T-helper 17 cell (primary cell): ENCODE measurements at regions not wholly inside any gene's neighbourhood (a gene's known extent, or its start where the extent isn't known, plus 50 kb on each side); places are given as distances from the start of the nearest gene placed in this dataset.
"Not testable (repeated sequence)": the region's sequence is repeated elsewhere in the genome, so short reads cannot be mapped to it uniquely, and the experiment has no call there.

Source experiments
- ATAC-seq: fragments of 150-1000 bp; cut with Tn5 transposase; 2 replicates; pipeline ENCODE4 v1.10.0; 2021; ENCODE audit warnings: mild to moderate bottlenecking, moderate library complexity
- DNase-seq, 3 donors: peaks; one replicate each; pipeline versions ENCODE4 v3.0.0 to v3.0.0-alpha.2; 2020 to 2021
- H3K9me3 ChIP-seq: one replicate; pipeline ENCODE4 v1.7.0; 2013; ENCODE audit warnings: low read length, mild to moderate bottlenecking; ENCODE audit not compliant: control insufficient read depth, poor library complexity, severe bottlenecking
- H3K27ac Mint-ChIP-seq: one replicate; pipeline ENCODE4 v1.8.0; 2022; ENCODE audit warnings: mild to moderate bottlenecking, moderate library complexity, mixed read lengths
- H3K27me3 Mint-ChIP-seq: one replicate; pipeline ENCODE4 v1.8.0; 2022; ENCODE audit warnings: mixed read lengths
- H3K36me3 Mint-ChIP-seq: one replicate; pipeline ENCODE4 v1.8.0; 2022; ENCODE audit warnings: low read depth, mixed read lengths
- H3K4me1 Mint-ChIP-seq: one replicate; pipeline ENCODE4 v1.8.0; 2022; ENCODE audit warnings: mild to moderate bottlenecking, mixed read lengths
- H3K4me3 Mint-ChIP-seq: one replicate; pipeline ENCODE4 v1.8.0; 2022; ENCODE audit warnings: mild to moderate bottlenecking, moderate library complexity, mixed read lengths

GRCh38 chrY:7501236-7501635 lies 589.7 kb upstream of the AMELY start:
- ATAC-seq (no peak), DNase-seq (no peak)
- H3K9me3 ChIP-seq, result no peaks in the 10 kb centered on the region
- Mint-ChIP-seq H3K27me3 (peaks cover 10% of the 10 kb centered on the region), H3K4me1 (no peaks in the 10 kb centered on the region), H3K27ac (no peak overlapping the region), H3K36me3 (peaks cover 5% of the 10 kb centered on the region), H3K4me3 (no peak overlapping the region)

- Mint-ChIP-seq H3K4me3 (no peak overlapping the region), H3K27me3 (peaks cover 10% of the 10 kb centered on the region), H3K36me3 (no peaks in the 10 kb centered on the region), H3K27ac (no peak overlapping the region), H3K4me1 (no peaks in the 10 kb centered on the region)
- DNase-seq (no peak), ATAC-seq (no peak)
- no peaks in the 10 kb centered on the region for H3K9me3 ChIP-seq
These were observed 584.4 kb upstream of the AMELY start for GRCh38 chrY:7496001-7496400.

- H3K27ac Mint-ChIP-seq, DNase-seq, H3K4me1 Mint-ChIP-seq, H3K4me3 Mint-ChIP-seq, H3K27me3 Mint-ChIP-seq, H3K36me3 Mint-ChIP-seq, ATAC-seq, H3K9me3 ChIP-seq: not testable (repeated sequence)
These were observed 573.1 kb upstream of the AMELY start for GRCh38 chrY:7484455-7485285.

GRCh38 chrY:7471976-7472375 lies 560.4 kb upstream of the AMELY start:
- Mint-ChIP-seq H3K27me3 (no peaks in the 10 kb centered on the region), H3K4me3 (no peak overlapping the region), H3K4me1 (peaks cover 4% of the 10 kb centered on the region), H3K36me3 (no peaks in the 10 kb centered on the region), H3K27ac (no peak overlapping the region)
- no peak for ATAC-seq
- H3K9me3 ChIP-seq, result no peaks in the 10 kb centered on the region
- no peak for DNase-seq

GRCh38 chrY:7470037-7470436 lies 558.5 kb upstream of the AMELY start:
- DNase-seq, result no peak
- Mint-ChIP-seq H3K4me3 (no peak overlapping the region), H3K36me3 (no peaks in the 10 kb centered on the region), H3K27me3 (no peaks in the 10 kb centered on the region), H3K27ac (no peak overlapping the region), H3K4me1 (peaks cover 4% of the 10 kb centered on the region)
- H3K9me3 ChIP-seq, result no peaks in the 10 kb centered on the region
- ATAC-seq, result no peak

GRCh38 chrY:7468951-7469745 lies 557.6 kb upstream of the AMELY start:
- no peak overlapping the region for H3K27ac Mint-ChIP-seq
- no peaks in the 10 kb centered on the region for H3K36me3 Mint-ChIP-seq
- H3K4me1 Mint-ChIP-seq, result no peaks in the 10 kb centered on the region

GRCh38 chrY:7467796-7468520 lies 556.4 kb upstream of the AMELY start:
- ATAC-seq (no peak), DNase-seq (no peak)
- H3K4me1 Mint-ChIP-seq, result no peaks in the 10 kb centered on the region
- H3K9me3 ChIP-seq, result no peaks in the 10 kb centered on the region
- no peaks in the 10 kb centered on the region for H3K27me3 Mint-ChIP-seq
- no peaks in the 10 kb centered on the region for H3K36me3 Mint-ChIP-seq
- no peak overlapping the region for H3K27ac Mint-ChIP-seq
- H3K4me3 Mint-ChIP-seq, result no peak overlapping the region

More at GRCh38 chrY:7468951-7469745, 557.6 kb upstream of the AMELY start:
- ATAC-seq (no peak), DNase-seq (no peak)
- Mint-ChIP-seq H3K27me3 (no peaks in the 10 kb centered on the region), H3K4me3 (no peak overlapping the region)
- no peaks in the 10 kb centered on the region for H3K9me3 ChIP-seq

- Mint-ChIP-seq H3K4me3 (no peak overlapping the region), H3K27ac (no peak overlapping the region), H3K27me3 (no peaks in the 10 kb centered on the region), H3K36me3 (no peaks in the 10 kb centered on the region), H3K4me1 (no peaks in the 10 kb centered on the region)
- H3K9me3 ChIP-seq, result no peaks in the 10 kb centered on the region
- ATAC-seq (no peak), DNase-seq (no peak)
These were observed 553.7 kb upstream of the AMELY start for GRCh38 chrY:7465185-7465621.

GRCh38 chrY:7464742-7465141 lies 553.2 kb upstream of the AMELY start:
- no peaks in the 10 kb centered on the region for H3K27me3 Mint-ChIP-seq
- H3K4me1 Mint-ChIP-seq, result no peaks in the 10 kb centered on the region
- peaks cover 2% of the 10 kb centered on the region for H3K36me3 Mint-ChIP-seq
- H3K4me3 Mint-ChIP-seq, result no peak overlapping the region
- no peaks in the 10 kb centered on the region for H3K9me3 ChIP-seq
- H3K27ac Mint-ChIP-seq, result no peak overlapping the region
- no peak for DNase-seq
- no peak for ATAC-seq

GRCh38 chrY:7463711-7464110 lies 552.2 kb upstream of the AMELY start:
- no peak overlapping the region for H3K4me3 Mint-ChIP-seq
- H3K36me3 Mint-ChIP-seq, result peaks cover 4% of the 10 kb centered on the region
- no peaks in the 10 kb centered on the region for H3K9me3 ChIP-seq

GRCh38 chrY:7463196-7463595 lies 551.6 kb upstream of the AMELY start:
- H3K27ac Mint-ChIP-seq, result no peak overlapping the region
- DNase-seq, result no peak

More at GRCh38 chrY:7463711-7464110, 552.2 kb upstream of the AMELY start:
- DNase-seq (no peak), ATAC-seq (no peak)
- Mint-ChIP-seq H3K27me3 (no peaks in the 10 kb centered on the region), H3K4me1 (no peaks in the 10 kb centered on the region), H3K27ac (no peak overlapping the region)

GRCh38 chrY:7462657-7463056 lies 551.1 kb upstream of the AMELY start:
- Mint-ChIP-seq H3K27me3 (no peaks in the 10 kb centered on the region), H3K36me3 (peaks cover 4% of the 10 kb centered on the region), H3K4me1 (no peaks in the 10 kb centered on the region), H3K27ac (no peak overlapping the region), H3K4me3 (no peak overlapping the region)
- no peaks in the 10 kb centered on the region for H3K9me3 ChIP-seq
- no peak for DNase-seq
- ATAC-seq, result no peak

More at GRCh38 chrY:7463196-7463595, 551.6 kb upstream of the AMELY start:
- H3K4me1 Mint-ChIP-seq, result no peaks in the 10 kb centered on the region
- no peak overlapping the region for H3K4me3 Mint-ChIP-seq
- ATAC-seq, result no peak
- no peaks in the 10 kb centered on the region for H3K27me3 Mint-ChIP-seq
- H3K9me3 ChIP-seq, result no peaks in the 10 kb centered on the region
- peaks cover 4% of the 10 kb centered on the region for H3K36me3 Mint-ChIP-seq

GRCh38 chrY:7461873-7462525 lies 550.4 kb upstream of the AMELY start:
- ATAC-seq (no peak), DNase-seq (no peak)
- no peak overlapping the region for H3K27ac Mint-ChIP-seq
- H3K4me3 Mint-ChIP-seq, result no peak overlapping the region
- no peaks in the 10 kb centered on the region for H3K9me3 ChIP-seq
- no peaks in the 10 kb centered on the region for H3K27me3 Mint-ChIP-seq
- peaks cover 4% of the 10 kb centered on the region for H3K36me3 Mint-ChIP-seq
- H3K4me1 Mint-ChIP-seq, result no peaks in the 10 kb centered on the region
